HG02943 (cell line): ENCODE measurements at regions not wholly inside any gene's neighbourhood (a gene's known extent, or its start where the extent isn't known, plus 50 kb on each side); places are given as distances from the start of the nearest gene placed in this dataset.
"Not testable (repeated sequence)": the region's sequence is repeated elsewhere in the genome, so short reads cannot be mapped to it uniquely, and the experiment has no call there.

ENCODE experiments used
- ATAC-seq: cut with Tn5 transposase; IDR thresholded peaks from one replicate; pipeline ENCODE4 v1.9.1; 2021; ENCODE audit warnings: mild to moderate bottlenecking, low read depth, moderate library complexity; ENCODE audit not compliant: unreplicated experiment

DNA sequence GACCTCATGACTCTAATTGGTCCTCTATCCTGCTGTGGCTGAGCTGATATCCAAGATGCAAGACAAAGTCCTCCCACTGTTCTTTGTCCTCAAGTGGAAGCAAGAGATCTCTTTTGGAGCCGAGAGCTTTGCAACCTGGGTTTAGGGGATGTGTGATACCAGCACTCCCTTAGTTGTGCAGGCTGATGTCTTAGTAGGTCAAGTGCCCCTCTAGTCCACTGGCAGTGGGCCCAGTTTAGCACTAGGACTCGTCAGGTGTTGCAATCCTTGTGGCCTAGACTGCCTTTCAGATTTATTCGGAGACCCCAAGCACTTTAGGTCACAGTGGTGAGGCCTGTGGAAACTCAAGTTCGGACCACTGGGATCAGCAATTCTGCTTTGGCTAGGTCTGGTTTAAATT lies 64.0 kb downstream of the GPRASP3 start:
- ATAC-seq: no peak

DNA sequence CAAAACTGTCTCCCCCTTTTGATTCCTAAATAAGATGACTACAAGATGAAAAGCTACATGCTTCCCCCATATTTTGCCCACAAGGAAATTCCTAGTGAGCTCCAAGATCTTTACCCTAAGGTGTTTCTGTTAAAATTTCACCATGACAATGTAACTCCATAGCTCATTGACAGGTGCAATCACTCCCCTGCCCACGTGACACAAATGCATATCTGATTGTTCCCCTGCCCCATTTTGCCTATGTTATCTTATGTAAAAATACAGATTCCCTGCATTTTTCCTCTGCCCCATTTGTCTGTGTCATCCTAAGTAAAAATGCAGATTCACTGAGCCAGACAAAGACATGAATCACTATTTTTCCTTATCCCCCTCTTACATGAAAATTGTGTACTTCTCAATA lies 66.7 kb downstream of the GPRASP3 start:
- no peak for ATAC-seq

DNA sequence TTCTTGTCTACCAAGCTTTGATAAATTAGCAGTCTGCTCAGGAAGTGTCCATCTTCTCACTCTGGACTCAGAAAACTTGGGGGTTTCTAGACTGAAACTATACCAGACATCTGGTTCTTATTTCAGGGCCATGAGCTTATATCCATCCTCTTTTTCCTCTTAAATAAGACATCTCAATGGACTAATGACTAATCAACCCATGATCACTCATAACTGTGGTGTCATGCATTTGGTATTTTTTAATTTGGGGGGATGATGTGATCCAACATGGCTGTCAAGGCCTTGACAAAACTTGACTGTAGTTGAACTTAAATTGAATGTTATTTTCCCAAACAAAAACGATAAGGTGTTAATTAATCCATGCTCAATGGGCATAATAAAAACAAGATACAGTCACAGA lies 87.8 kb downstream of the GPRASP3 start:
- no peak for ATAC-seq

DNA sequence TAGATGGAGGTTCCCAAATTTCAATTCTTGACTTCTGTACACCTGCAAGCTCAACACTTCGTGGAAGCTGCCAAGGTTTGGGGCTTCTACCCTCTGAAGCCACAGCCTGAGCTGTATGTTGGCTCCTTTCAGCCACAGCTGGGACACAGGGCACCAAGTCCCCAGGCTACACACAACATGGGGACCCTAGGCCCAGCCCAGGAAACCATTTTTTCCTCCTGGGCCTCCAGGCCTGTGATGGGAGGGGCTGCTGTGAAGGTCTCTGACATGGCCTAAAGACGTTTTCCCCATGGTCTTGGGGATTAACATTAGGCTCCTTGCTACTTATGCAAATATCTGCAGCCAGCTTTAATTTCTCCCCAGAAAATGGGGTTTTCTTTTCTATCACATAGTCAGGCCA lies 97.7 kb downstream of the GPRASP3 start:
- ATAC-seq: not testable (repeated sequence)

DNA sequence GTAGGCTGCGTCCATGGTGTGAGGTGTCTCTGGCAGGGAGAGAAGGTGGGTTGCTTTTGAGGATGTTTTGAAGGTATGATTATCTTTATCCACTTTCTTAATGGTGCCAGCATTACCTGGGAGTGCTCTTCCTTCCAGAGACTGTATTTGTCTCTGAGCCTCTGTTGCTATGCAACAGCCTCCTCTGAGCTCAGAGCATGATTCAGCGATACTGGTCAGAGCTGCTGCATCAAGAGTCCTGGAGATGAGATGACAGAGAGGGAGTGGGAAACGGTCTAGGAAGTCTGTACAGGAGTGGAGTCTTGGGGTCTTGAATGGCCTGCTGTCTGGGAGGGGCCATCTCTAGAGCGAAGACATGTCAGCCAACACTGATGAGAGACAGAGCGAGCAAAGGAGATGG lies 104.4 kb upstream of the RAB40AL start:
- no peak for ATAC-seq

DNA sequence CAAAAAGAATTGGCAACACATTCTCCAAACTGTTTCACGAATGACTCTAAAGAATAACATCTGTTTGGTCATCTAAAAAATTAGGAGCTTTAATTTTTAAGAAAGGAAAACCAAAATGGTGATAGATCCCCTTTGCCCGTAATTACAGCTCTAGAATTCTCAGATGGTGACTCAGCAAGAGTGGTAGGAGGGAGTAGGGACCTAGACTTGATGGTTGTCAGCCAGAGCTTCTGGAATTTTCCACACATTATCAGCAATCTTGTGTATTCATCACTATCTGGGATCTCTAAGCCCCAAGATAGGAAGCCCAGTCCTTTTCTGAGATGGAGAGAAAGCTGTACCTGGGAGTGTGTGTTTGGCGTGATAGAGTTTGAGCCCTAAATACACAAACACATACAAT lies 103.9 kb upstream of the RAB40AL start:
- ATAC-seq: no peak

DNA sequence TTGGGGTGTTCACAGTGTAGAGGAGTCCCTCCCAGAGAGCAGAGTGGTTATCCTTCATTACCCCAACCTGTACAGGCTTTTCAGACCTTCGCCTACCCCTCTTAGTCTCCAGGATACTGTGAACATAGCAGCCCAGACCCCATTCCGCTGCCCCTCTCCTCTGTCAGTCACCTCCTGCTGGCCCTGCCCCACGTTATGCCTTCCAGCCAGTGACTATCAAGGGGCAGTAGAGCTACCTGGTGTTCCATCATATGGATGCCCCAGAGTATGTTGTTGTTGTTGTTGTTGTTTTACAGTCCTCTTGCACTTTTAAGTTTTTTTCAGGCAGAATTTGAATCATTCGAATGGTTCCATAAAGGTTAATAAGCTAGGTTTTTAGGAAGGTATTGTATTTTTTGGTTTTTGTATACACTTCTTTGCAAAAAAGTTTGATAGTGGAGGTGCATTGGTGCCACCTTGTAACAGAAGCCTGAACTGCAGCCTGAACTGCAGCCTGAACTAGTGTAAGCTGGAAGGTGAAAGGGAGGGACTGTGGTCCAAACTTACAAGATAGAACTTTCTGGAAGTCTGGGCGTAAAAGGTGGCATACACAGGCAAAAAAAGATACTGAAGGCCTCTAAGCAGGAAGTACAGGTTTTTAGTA lies 101.4 kb upstream of the RAB40AL start:
- no peak for ATAC-seq

DNA sequence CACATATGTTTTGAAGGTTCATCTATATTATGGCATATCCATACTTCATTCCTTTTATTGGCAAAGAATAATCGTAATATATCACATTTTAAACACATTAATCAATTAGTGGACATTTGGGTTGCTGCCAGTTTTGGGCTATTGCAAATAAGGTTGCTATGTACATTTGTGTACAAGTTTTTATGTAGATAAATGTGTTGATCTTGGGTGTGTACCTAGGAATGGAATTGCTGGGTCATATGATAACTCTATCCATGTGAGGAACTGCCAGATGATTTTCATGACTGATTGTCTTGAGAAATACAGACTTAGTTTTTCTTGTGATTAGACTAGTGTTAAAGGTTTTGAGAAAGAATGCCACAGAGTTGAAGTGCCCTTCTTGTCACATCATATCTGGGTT lies 99.2 kb upstream of the RAB40AL start:
- ATAC-seq: no peak

DNA sequence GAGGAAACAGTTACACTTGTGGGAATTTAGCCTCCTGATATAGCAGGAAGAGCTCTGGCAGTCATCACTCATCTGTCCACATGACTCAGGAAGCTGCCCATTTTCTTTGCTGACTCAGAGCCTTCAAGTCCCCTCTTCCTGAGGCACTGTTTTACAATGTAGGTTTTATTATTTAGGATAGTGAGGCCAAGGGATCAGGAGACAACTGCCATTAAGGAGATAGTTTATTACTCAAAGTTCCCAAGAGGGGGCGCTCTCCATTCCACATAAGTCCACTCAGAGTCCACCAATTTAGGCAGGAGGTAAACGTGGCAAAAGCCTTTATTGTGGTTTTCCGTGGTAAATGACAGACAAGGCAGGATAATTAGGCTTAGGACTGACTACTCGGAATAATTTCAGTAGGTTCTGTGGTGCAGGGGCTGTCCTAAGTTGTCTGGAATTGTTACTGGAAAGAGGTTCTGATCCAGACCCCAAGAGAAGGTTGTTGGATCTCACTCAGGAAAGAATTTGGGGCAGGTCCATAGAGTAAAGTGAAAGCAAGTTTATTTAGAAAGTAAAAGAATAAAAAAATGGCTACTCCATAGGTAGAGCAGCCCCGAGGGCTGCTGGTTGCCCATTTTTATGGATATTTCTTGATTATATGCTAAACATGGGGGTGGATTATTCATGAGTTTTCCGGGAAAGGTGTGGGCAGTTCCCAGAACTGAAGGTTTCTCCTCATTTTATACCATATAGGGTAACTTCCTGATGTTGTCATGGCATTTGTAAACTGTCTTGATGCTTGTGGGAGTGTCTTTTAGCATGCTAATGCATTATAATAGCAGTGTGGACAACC lies 96.0 kb upstream of the RAB40AL start:
- no peak for ATAC-seq

DNA sequence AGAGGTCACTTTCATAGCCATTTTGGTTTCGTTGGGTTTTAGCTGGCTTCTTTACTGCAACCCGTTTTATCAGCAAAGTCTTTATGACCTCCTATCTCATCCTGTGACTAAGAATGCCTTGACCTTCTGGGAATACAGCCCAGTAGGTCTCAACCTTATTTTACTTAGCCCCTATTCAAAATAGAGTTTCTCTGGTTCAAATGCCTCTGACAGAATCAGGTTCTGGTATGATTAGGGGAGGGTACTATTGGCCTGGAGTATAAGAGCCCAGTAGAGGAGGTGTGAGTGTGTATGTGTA lies 95.4 kb upstream of the RAB40AL start:
- ATAC-seq: no peak

DNA sequence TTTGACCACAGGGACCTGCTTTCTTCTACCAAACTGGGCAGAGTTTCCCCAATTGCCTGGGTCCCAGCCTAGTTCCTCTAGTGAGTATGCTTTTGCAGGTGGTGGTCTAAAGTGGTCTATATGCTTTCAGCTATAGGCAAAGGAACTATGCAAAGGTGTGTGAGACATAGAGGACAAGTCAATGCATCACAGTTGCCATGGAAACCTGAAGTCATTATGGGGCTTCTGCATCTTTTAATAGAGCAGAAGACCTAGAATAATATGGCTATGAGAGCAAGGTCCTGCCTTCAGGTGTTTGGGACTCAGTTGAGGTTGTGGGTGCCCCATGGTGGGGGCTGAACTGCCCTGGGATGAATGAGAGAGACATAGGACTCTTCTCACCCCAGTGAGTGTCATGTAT lies 92.1 kb upstream of the RAB40AL start:
- no peak for ATAC-seq

DNA sequence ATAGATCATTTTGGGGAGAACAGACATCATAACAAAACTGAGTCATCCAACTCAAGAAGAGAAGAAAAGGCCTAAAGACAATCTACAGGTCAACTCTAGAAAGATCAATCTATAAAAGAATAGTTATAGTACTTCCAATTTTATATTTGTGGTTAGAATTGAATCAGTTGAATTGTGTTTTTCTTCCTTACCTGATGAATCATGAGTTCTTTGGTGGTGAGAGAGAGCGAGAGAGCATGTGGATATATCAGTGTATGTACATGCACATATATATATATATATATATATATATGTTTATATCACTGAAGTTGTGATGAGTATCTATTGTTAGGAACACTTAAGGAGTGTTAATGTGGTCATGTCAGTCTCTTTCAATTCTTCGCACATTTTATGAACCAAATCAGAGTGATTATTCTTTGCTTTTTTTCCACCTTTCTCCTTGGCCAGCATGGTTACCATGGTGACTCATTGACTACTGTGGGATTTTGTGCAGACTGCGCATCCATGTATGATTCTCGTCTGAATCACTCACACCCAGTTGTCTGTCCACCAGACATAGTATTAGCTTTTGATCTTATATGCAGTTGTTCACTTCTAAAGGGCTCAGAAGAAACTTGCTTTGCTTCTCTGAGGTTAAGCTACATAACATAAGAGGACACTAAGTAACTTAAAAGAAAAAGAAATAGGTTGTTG lies 90.4 kb upstream of the RAB40AL start:
- ATAC-seq: no peak

DNA sequence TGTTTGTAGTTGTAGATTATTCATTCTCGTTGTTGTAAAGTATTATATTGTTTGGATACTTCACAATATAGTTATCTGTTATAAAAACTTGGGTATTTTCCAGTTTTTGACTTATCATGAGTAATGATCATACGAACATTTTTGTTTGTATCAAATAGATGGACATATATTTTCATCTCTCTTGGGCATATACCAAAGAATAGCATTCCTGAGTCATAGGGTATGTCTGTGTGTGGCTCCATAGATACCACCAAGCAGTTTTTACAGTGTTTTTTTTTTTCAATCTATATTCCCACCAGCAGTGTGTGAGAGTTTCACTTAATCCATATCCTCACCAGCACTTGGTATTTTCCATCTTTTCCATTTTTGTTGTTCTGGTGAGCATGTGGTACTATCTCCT lies 89.7 kb upstream of the RAB40AL start:
- no peak for ATAC-seq

DNA sequence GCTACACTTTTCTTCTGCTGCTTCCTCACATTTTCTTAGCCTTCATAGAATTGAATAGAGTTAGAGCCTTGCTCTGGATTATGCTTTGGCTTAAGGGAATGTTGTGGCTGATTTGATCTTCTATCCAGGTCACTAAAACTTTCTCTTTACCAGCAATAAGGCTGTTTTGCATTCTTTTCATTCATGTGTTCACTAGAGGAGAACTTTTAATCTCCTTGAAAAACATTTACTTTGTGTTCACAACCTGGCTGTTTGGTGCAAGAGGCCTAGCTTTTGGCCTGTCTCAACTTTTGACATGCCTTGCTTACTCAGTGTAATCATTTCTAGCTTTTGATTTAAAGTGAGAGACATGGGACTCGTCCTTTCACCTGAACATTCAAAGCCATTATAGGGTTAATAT lies 87.7 kb upstream of the RAB40AL start:
- no peak for ATAC-seq

DNA sequence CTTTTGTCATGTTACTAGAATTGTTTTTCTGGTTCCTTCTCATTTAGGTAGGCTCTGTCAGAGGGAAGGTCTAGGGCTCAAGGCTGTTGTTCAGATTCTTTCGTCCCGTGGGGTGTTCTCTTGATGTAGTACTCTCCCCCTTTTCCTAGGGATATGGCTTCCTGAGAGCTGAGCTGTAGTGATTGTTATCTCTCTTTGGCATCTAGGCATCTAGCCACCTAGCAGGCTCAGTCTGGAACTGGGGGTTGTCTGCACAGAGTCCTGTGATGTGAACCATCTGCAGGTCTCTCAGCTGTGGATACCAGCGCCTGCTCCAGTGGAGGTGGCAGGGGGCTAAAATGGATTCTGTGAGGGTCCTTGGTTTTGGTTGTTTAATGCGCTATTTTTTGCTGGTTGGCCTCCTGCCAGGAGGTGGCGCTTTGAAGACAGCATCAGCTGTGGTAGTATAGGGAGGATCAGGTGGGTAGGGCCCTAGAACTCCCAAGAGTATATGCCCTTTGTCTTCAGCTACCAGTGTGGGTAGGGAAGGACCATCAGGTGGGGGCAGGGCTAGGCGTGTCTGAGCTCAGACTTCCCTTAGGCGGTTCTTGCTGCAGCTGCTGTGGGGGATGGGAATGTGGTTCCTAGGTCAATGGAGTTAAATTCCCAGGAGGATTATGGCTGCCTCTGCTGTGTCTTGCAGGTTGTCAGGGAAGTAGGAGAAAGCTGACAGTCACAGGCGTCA lies 78.1 kb upstream of the RAB40AL start:
- not testable (repeated sequence) for ATAC-seq

DNA sequence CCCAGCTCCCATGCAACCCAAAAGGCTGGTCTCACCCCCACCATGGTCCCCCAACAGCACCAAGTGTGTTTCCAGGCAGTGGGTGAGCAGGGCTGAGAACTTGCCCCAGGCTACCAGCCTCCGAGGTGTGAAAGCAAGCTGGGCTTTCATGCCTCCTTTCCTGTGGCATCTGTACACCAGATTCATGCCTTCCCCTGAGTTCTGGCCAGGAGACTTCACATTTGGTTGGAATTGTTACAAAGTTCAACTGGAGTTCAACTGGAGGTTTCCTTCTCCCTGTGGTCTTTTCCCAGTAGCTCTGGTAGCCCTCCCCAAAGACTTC lies 77.6 kb upstream of the RAB40AL start:
- ATAC-seq: no peak

DNA sequence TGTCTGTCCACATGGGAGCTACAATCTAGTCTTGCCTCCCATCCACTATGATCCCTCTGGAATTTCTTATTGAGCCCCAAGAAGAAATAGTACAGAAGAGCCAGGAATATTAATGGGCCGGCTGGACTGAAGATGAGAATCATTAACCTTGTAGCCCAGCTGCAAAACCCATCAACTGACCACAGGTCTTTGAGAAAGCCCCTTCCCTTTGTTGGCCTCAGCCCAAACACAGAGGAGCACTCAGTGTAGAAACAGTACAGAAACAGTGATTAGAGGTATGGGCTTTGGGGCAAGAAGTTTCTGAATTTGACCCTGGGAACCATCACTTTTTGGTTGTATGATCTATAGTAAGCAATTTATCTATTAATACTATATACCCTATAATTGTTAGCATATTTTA lies 76.8 kb upstream of the RAB40AL start:
- ATAC-seq: no peak

DNA sequence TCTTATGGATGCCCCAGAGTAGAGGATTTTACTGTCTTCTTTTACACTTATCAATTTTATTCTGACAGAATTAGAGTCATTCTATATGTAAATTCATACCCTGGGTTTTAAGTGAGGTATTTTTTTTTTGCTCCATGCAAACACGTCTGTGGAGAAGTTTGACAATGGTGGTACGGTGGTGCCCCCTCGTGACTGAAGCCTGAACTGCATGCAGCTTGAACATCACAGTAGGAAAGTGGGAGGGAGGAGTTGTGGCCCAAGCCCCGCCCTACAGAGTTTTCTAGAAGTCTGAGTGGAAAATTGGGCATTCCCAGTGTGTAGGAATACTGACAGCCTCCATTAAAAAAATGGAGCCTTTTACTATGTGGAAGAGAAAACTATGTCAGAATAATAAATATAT lies 73.3 kb upstream of the RAB40AL start:
- peak; percentile 78 for ATAC-seq

DNA sequence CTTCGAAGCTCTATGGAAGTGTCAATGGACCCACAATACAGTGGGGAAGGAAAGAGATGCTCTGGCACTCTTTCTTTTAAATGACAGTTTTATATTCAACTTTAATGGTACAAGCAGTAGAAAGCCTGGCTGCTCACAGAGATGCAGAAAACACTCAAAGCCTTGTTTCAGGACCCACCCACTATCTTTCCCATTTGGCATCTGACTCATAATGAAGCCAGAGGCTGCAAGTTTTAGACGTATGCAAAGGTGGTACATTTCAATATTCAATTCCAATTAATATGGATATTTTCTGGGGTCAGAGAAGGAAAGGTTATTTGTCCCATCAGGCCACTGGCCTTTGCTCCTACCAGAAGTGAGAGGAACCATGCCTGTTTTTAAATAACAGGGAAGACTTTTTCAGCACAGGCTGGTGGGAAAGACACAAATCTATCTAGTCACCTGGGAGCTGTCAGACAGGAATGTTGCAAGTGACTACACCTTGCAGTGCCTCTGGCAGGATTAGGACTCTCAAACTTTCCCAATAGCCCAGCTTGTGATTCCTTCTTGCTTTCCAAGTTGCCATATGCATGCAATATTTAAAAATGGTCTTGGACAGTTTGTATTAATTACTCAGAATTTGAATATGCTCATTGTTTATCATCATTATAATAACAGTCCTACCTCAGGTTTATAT lies 70.0 kb upstream of the RAB40AL start:
- no peak for ATAC-seq

DNA sequence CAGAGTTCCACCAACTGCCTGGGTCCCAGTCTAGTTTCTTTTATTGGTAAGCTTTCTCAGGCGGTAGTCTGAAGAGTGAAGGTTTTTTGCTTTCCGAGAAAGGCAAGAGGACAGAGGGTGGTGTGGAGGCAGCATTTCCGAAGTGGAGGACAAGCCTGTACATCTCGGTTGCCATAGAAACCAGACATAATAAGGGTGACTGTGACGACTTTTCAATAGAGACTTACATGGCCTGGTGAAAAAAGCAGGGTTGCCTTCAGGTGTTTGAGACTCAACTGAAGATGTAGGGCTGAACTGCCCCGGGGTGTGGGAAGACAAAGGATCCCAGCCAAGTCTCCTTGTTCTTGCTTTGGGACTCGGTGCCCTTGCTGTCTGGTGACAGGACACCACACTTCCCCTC lies 53.6 kb upstream of the RAB40AL start:
- no peak for ATAC-seq
